Thyroid gland (tissue), 4 donors: ENCODE measurements at regions not wholly inside any gene's neighbourhood (a gene's known extent, or its start where the extent isn't known, plus 50 kb on each side); places are given as distances from the start of the nearest gene placed in this dataset.

Source experiments
- DNase-seq, 2 donors: peaks; one replicate each; pipeline ENCODE4 v3.0.0-alpha.2; 2019
- H3K27ac ChIP-seq, 3 donors: fragments of 200-600 bp; sonication (generic); 1 replicate in 2 of 3; 2 replicates in 1 of 3; pipeline ENCODE4 v1.5.1; 2016 to 2019; ENCODE audit warnings: mild to moderate bottlenecking in 1 of 3, moderate library complexity in 1 of 3
- H3K27me3 ChIP-seq: fragments of 200-600 bp; sonication (generic); one replicate; pipeline ENCODE4 v1.5.1; 2019
- H3K36me3 ChIP-seq, 2 donors: fragments of 200-600 bp; sonication (generic); one replicate each; pipeline ENCODE4 v1.5.1; 2016 to 2019
- H3K4me1 ChIP-seq, 2 donors: fragments of 200-600 bp; sonication (generic); one replicate each; pipeline ENCODE4 v1.5.1; 2017 to 2019
- H3K4me3 ChIP-seq, 3 donors: fragments of 200-600 bp; sonication (generic); replicated peaks in 1 of 3; 1 replicate in 2 of 3; 2 replicates in 1 of 3; pipeline ENCODE4 v1.5.1; 2016; ENCODE audit warnings: mild to moderate bottlenecking in 1 of 3
- H3K9me3 ChIP-seq: fragments of 200-600 bp; sonication (generic); one replicate; pipeline ENCODE4 v1.5.1; 2017
- POLR2A ChIP-seq, 2 donors: fragments of 450-650 bp; IDR thresholded peaks; one replicate each; pipeline ENCODE4 v1.6.1; 2017; ENCODE audit warnings: antibody characterized with exemption in 2 of 2, mild to moderate bottlenecking in 2 of 2, moderate library complexity in 1 of 2
- WGBS, 2 donors: methylation state at CpG; one replicate each; pipeline ENCODE4 v1.1.5; 2017; 5-methylcytosine and 5-hydroxymethylcytosine counted together
- intact Hi-C: fragments of 100-400 bp; cut with DNase I; formaldehyde crosslinking; loops from one replicate; pipeline ENCODE4 v1.15.1; 2023
- TF ChIP-seq, protein P1 (sequence below), 6 experiments: fragments of 200-600 bp in 3 of 6; fragments of 450-650 bp in 3 of 6; sonication (generic) in 3 of 6; IDR thresholded peaks; one replicate each; pipeline ENCODE4 v1.5.1; 2016 to 2019; ENCODE audit warnings: antibody characterized with exemption in 6 of 6, mild to moderate bottlenecking in 2 of 6, inconsistent platforms in 1 of 6, moderate library complexity in 1 of 6

DNA sequence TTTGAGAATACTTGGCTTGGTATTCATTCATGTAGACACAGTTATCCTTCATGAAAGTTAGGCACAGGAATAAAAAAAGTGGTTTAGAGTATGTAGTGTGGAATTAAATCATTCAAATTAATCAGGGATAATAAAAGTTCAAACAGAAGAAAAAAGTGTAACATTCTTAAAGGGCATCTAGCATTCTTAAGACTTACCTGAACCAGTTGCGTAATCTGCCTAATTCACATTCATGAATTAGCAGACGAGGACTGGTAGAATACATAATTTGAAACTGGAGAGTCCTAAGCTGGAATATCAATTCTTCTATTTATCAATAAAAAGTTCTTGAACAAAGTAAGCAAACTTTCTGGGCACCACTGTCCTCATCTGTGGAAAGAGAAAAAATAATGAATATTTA is 157.0 kb upstream of the DEPDC1 start:
- 93 to 99% methylated on average over 2 of the region's 2 CpGs for WGBS, 2 donors

DNA sequence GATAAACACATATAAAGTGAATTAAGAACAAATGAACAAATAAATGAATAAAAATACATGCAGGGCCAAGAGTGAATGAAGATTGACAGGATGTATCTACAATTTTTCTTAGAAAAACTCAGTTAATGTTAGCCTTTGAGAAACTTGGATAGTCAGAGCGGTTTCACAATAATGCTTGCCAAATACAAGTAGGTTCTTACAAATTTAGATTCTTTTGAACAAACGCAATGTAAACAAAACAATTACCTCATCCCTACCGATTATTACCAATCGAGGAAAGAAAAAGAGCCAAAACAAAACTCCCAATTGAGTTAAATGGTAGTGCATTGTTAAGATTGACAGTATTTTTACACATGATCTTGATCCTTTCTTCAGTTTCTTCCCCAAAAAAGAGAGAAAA is 176.9 kb upstream of the DEPDC1 start:
- no peak for DNase-seq
- intact Hi-C loops, result no loop called here
- Histone ChIP-seq H3K4me3 (no peak overlapping the region), H3K27me3 (no peaks in the 10 kb centered on the region), H3K36me3 (no peaks in the 10 kb centered on the region), H3K27ac (no peak overlapping the region), H3K4me1 (no peaks in the 10 kb centered on the region), H3K9me3 (no peaks in the 10 kb centered on the region)
- TF ChIP-seq, protein P1, sequence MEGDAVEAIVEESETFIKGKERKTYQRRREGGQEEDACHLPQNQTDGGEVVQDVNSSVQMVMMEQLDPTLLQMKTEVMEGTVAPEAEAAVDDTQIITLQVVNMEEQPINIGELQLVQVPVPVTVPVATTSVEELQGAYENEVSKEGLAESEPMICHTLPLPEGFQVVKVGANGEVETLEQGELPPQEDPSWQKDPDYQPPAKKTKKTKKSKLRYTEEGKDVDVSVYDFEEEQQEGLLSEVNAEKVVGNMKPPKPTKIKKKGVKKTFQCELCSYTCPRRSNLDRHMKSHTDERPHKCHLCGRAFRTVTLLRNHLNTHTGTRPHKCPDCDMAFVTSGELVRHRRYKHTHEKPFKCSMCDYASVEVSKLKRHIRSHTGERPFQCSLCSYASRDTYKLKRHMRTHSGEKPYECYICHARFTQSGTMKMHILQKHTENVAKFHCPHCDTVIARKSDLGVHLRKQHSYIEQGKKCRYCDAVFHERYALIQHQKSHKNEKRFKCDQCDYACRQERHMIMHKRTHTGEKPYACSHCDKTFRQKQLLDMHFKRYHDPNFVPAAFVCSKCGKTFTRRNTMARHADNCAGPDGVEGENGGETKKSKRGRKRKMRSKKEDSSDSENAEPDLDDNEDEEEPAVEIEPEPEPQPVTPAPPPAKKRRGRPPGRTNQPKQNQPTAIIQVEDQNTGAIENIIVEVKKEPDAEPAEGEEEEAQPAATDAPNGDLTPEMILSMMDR (IDR thresholded peaks at IDR 0.05), result no peak
- no peak for TF ChIP-seq POLR2A (IDR thresholded peaks at IDR 0.05)
- 84 to 87% methylated on average over 4 of the region's 4 CpGs for WGBS, 2 donors

More for the DNA sequence above, 157.0 kb upstream of the DEPDC1 start:
- Histone ChIP-seq H3K27me3 (no peaks in the 10 kb centered on the region), H3K9me3 (no peaks in the 10 kb centered on the region), H3K4me1 (no peaks in the 10 kb centered on the region), H3K4me3 (no peak overlapping the region), H3K27ac (no peak overlapping the region), H3K36me3 (no peaks in the 10 kb centered on the region)
- no peak for DNase-seq
- TF ChIP-seq POLR2A (IDR thresholded peaks at IDR 0.05), result no peak
- TF ChIP-seq, protein P1 (IDR thresholded peaks at IDR 0.05), result no peak
- intact Hi-C loops, result no loop called here

- no peak overlapping the region for H3K27ac ChIP-seq
- no peak for DNase-seq
- TF ChIP-seq POLR2A (IDR thresholded peaks at IDR 0.05), result no peak
- TF ChIP-seq, protein P1 (IDR thresholded peaks at IDR 0.05), result no peak
- no peaks in the 10 kb centered on the region for H3K36me3 ChIP-seq
- H3K27me3 ChIP-seq, result no peaks in the 10 kb centered on the region
- H3K9me3 ChIP-seq, result no peaks in the 10 kb centered on the region
- intact Hi-C loops, result no loop called here
- H3K4me3 ChIP-seq, result no peak overlapping the region
- no peaks in the 10 kb centered on the region for H3K4me1 ChIP-seq
Measured at GRCh38 chr1:68675336-68675735, 178.5 kb upstream of the DEPDC1 start.

DNA sequence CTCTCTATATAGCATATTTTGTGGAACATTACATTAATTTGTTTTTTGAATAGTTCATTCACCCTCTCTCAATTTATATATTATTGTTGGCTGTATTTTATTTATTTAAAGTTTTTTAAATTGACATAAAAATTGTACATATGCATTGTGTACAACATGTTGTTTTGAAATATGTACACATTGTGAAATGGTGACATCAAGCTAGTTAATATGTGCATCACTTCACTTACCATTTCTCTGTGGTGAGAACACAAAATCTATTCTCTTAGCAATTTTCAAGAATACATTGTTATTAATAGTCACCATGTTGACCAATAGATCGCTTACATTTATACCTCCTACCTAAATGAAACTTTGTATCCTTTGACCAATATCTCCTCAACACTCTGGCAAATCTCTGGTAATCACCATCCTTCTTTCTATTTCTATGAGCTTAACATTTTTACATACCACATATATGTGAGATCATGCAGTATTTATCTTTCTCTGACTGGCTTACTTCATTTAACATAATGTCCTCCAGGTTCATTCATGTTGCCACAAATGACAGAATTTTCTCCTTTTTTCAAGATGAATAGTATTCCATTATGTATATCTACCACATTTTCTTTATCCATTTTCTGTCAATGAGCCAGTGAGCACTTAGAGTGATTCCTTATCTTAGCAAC is 180.9 kb upstream of the DEPDC1 start:
- H3K27ac ChIP-seq, result no peak overlapping the region
- no peaks in the 10 kb centered on the region for H3K4me1 ChIP-seq
- no peaks in the 10 kb centered on the region for H3K36me3 ChIP-seq
- 95 to 96% methylated on average over 1 of the region's 1 CpG for WGBS, 2 donors
- intact Hi-C loops, result no loop called here
- no peak for DNase-seq
- no peaks in the 10 kb centered on the region for H3K27me3 ChIP-seq
- TF ChIP-seq, protein P1 (IDR thresholded peaks at IDR 0.05), result no peak
- no peak for TF ChIP-seq POLR2A (IDR thresholded peaks at IDR 0.05)
- no peaks in the 10 kb centered on the region for H3K9me3 ChIP-seq
- no peak overlapping the region for H3K4me3 ChIP-seq

- no peak overlapping the region for H3K27ac ChIP-seq
- no peaks in the 10 kb centered on the region for H3K9me3 ChIP-seq
- H3K4me3 ChIP-seq, result no peak overlapping the region
- no peak for DNase-seq
- H3K27me3 ChIP-seq, result no peaks in the 10 kb centered on the region
- no peaks in the 10 kb centered on the region for H3K36me3 ChIP-seq
- TF ChIP-seq POLR2A (IDR thresholded peaks at IDR 0.05), result no peak
- TF ChIP-seq, protein P1 (IDR thresholded peaks at IDR 0.05), result no peak
- WGBS, 2 donors, result 67 to 68% methylated on average over 3 of the region's 3 CpGs
- intact Hi-C loops, result no loop called here
- H3K4me1 ChIP-seq, result no peaks in the 10 kb centered on the region
Measured at GRCh38 chr1:68696221-68696620, 199.3 kb upstream of the DEPDC1 start.
